Astrocyte (in vitro differentiated cells and primary cell): ENCODE measurements at regions not wholly inside any gene's neighbourhood (a gene's known extent, or its start where the extent isn't known, plus 50 kb on each side); places are given as distances from the start of the nearest gene placed in this dataset.

ENCODE experiments used
- DNase-seq: peaks from one replicate; pipeline ENCODE4 v3.0.0-alpha.2; 2010; ENCODE audit warnings: low read depth
- FAIRE-seq: peaks from 2 replicates; lab custom pipeline; 2011; peaks lifted over from hg19 to GRCh38; lab: Jason Lieb, UNC
- H2AFZ ChIP-seq: 2 replicates; pipeline ENCODE4 v1.6.0; 2012; ENCODE audit warnings: low read depth, low read length, inconsistent platforms
- H3K27ac ChIP-seq: 2 replicates; pipeline ENCODE4 v1.5.1; 2011; ENCODE audit warnings: low read depth, low read length, inconsistent platforms
- H3K27me3 ChIP-seq: 2 replicates; pipeline ENCODE4 v1.6.0; 2011; ENCODE audit warnings: low read length, inconsistent platforms; ENCODE audit not compliant: insufficient read depth
- H3K36me3 ChIP-seq: 2 replicates; pipeline ENCODE4 v1.5.1; 2011; ENCODE audit warnings: low read length, inconsistent platforms; ENCODE audit not compliant: insufficient read depth
- H3K4me1 ChIP-seq: 2 replicates; pipeline ENCODE4 v1.5.1; 2011; ENCODE audit warnings: low read length, inconsistent platforms; ENCODE audit not compliant: insufficient read depth
- H3K4me2 ChIP-seq: 2 replicates; pipeline ENCODE4 v1.6.0; 2012; ENCODE audit warnings: low read length, inconsistent platforms
- H3K4me3 ChIP-seq: 2 replicates; pipeline ENCODE4 v1.5.1; 2011; ENCODE audit warnings: low read depth, mild to moderate bottlenecking, low read length, inconsistent platforms; ENCODE audit not compliant: insufficient read depth
- H3K79me2 ChIP-seq: 2 replicates; pipeline ENCODE4 v1.6.0; 2012; ENCODE audit warnings: mild to moderate bottlenecking, low read length, inconsistent platforms; ENCODE audit not compliant: insufficient read depth
- H3K9ac ChIP-seq: 2 replicates; pipeline ENCODE4 v1.6.0; 2012; ENCODE audit warnings: mild to moderate bottlenecking, low read length, inconsistent platforms
- H3K9me3 ChIP-seq: 2 replicates; pipeline ENCODE4 v1.5.1; 2012; ENCODE audit warnings: low read depth, mild to moderate bottlenecking, low read length, inconsistent platforms; ENCODE audit not compliant: insufficient read depth
- H4K20me1 ChIP-seq: 2 replicates; pipeline ENCODE4 v1.6.0; 2012; ENCODE audit warnings: low read length, inconsistent platforms; ENCODE audit not compliant: insufficient read depth
- H3K27ac Mint-ChIP-seq: one replicate; pipeline ENCODE4 v1.8.0; 2021; ENCODE audit warnings: mild to moderate bottlenecking, mixed read lengths; ENCODE audit not compliant: unreplicated experiment
- H3K27me3 Mint-ChIP-seq: one replicate; pipeline ENCODE4 v1.8.0; 2021; ENCODE audit warnings: low read depth, mixed read lengths; ENCODE audit not compliant: unreplicated experiment
- H3K36me3 Mint-ChIP-seq: one replicate; pipeline ENCODE4 v1.8.0; 2021; ENCODE audit warnings: low read depth, mixed read lengths; ENCODE audit not compliant: unreplicated experiment
- H3K4me1 Mint-ChIP-seq: one replicate; pipeline ENCODE4 v1.8.0; 2021; ENCODE audit warnings: low read depth, mixed read lengths; ENCODE audit not compliant: unreplicated experiment
- H3K4me3 Mint-ChIP-seq: one replicate; pipeline ENCODE4 v1.8.0; 2021; ENCODE audit warnings: mild to moderate bottlenecking, moderate library complexity, mixed read lengths; ENCODE audit not compliant: unreplicated experiment
- H3K9me3 Mint-ChIP-seq: one replicate; pipeline ENCODE4 v1.8.0; 2021; ENCODE audit warnings: mild to moderate bottlenecking, mixed read lengths; ENCODE audit not compliant: unreplicated experiment
- CTCF ChIP-seq: IDR thresholded peaks from 2 replicates; pipeline ENCODE4 v1.5.1; 2011; ENCODE audit warnings: low read depth, mild to moderate bottlenecking, inconsistent platforms, low read length, moderate library complexity; ENCODE audit not compliant: insufficient read depth
- EZH2 ChIP-seq: IDR thresholded peaks from 2 replicates; pipeline ENCODE4 v1.6.1; 2012; ENCODE audit warnings: mild to moderate bottlenecking, low read length, inconsistent platforms; ENCODE audit not compliant: insufficient read depth

- DNase-seq, result no peak
- no peak overlapping the region for H3K4me3 Mint-ChIP-seq
- H3K4me1 ChIP-seq, result no peaks in the 10 kb centered on the region
- no peak overlapping the region for H3K27ac Mint-ChIP-seq
- no peak overlapping the region for H3K4me3 ChIP-seq
- FAIRE-seq, result no peak
- peaks cover 87% of the 10 kb centered on the region for H3K27me3 Mint-ChIP-seq
- H3K36me3 Mint-ChIP-seq, result no peaks in the 10 kb centered on the region
- TF ChIP-seq EZH2 (no peak), CTCF (no peak)
- H3K4me2 ChIP-seq, result no peak overlapping the region
- no peak overlapping the region for H3K27ac ChIP-seq
- H3K36me3 ChIP-seq, result no peaks in the 10 kb centered on the region
- peaks cover 3% of the 10 kb centered on the region for H3K9me3 Mint-ChIP-seq
- no peak overlapping the region for H3K9ac ChIP-seq
- no peaks in the 10 kb centered on the region for H3K79me2 ChIP-seq
- H3K4me1 Mint-ChIP-seq, result no peaks in the 10 kb centered on the region
- H2AFZ ChIP-seq, result no peak overlapping the region
- H3K9me3 ChIP-seq, result no peaks in the 10 kb centered on the region
- no peaks in the 10 kb centered on the region for H4K20me1 ChIP-seq
- peaks cover 72% of the 10 kb centered on the region for H3K27me3 ChIP-seq
Observed at GRCh38 chr10:100683545-100684300, 61.7 kb upstream of the PAX2 start.

- Mint-ChIP-seq H3K9me3 (peaks cover 3% of the 10 kb centered on the region), H3K4me1 (no peaks in the 10 kb centered on the region), H3K36me3 (no peaks in the 10 kb centered on the region), H3K27me3 (peaks cover 87% of the 10 kb centered on the region), H3K27ac (no peak overlapping the region), H3K4me3 (no peak overlapping the region)
- no peaks in the 10 kb centered on the region for H3K4me1 ChIP-seq
- no peak for DNase-seq
- H4K20me1 ChIP-seq, result no peaks in the 10 kb centered on the region
- no peak overlapping the region for H3K4me2 ChIP-seq
- FAIRE-seq, result no peak
- no peaks in the 10 kb centered on the region for H3K36me3 ChIP-seq
- H3K27ac ChIP-seq, result no peak overlapping the region
- H3K9me3 ChIP-seq, result no peaks in the 10 kb centered on the region
- TF ChIP-seq EZH2 (no peak), CTCF (no peak)
- H2AFZ ChIP-seq, result no peak overlapping the region
- H3K79me2 ChIP-seq, result no peaks in the 10 kb centered on the region
- peaks cover 75% of the 10 kb centered on the region for H3K27me3 ChIP-seq
- no peak overlapping the region for H3K9ac ChIP-seq
- H3K4me3 ChIP-seq, result no peak overlapping the region
Observed at GRCh38 chr10:100684688-100685235, 60.6 kb upstream of the PAX2 start.

DNA sequence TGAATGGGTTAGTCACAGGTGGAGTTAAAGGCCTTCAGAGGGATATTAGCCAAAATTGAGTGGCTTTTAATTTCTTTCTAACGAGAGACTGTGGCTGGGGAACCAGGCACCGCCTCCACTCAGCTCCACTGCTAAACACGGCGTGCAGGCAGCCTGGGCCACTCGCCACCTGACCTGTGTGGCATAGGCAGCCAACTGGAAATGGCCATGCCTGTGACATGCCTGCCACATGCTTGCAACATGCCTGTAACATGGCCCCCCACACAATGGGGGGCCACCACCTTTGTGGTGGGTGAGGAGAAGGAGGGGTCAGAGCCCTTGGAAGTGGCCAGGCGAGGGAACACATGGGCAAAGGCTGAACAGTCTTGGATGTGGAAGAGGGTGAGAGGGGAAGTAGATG is 60.1 kb upstream of the PAX2 start:
- H3K36me3 ChIP-seq, result no peaks in the 10 kb centered on the region
- H3K9ac ChIP-seq, result no peak overlapping the region
- H3K4me1 ChIP-seq, result no peaks in the 10 kb centered on the region
- Mint-ChIP-seq H3K4me1 (no peaks in the 10 kb centered on the region), H3K36me3 (no peaks in the 10 kb centered on the region), H3K27ac (no peak overlapping the region), H3K27me3 (peaks cover 91% of the 10 kb centered on the region), H3K9me3 (peaks cover 3% of the 10 kb centered on the region), H3K4me3 (no peak overlapping the region)
- no peaks in the 10 kb centered on the region for H3K79me2 ChIP-seq
- H2AFZ ChIP-seq, result no peak overlapping the region
- peaks cover 75% of the 10 kb centered on the region for H3K27me3 ChIP-seq
- no peaks in the 10 kb centered on the region for H3K9me3 ChIP-seq
- DNase-seq, result no peak
- no peak overlapping the region for H3K27ac ChIP-seq
- no peak overlapping the region for H3K4me3 ChIP-seq
- no peak for TF ChIP-seq EZH2
- TF ChIP-seq CTCF, result no peak
- FAIRE-seq, result no peak
- no peaks in the 10 kb centered on the region for H4K20me1 ChIP-seq
- no peak overlapping the region for H3K4me2 ChIP-seq
